Lower leg skin (tissue), 4 donors: ENCODE measurements at regions not wholly inside any gene's neighbourhood (a gene's known extent, or its start where the extent isn't known, plus 50 kb on each side); places are given as distances from the start of the nearest gene placed in this dataset.

Experiments
- DNase-seq, 2 donors: peaks; one replicate each; pipeline ENCODE4 v3.0.0-alpha.2; 2019; ENCODE audit warnings: low spot score in 2 of 2
- H3K4me3 ChIP-seq: fragments of 200-600 bp; sonication (generic); 2 replicates; pipeline ENCODE4 v1.5.1; 2017; ENCODE audit warnings: mild to moderate bottlenecking, low read depth; ENCODE audit not compliant: poor library complexity, severe bottlenecking
- POLR2A ChIP-seq, 2 donors: fragments of 450-650 bp; IDR thresholded peaks; one replicate each; pipeline ENCODE4 v1.6.1; 2016 to 2017; ENCODE audit warnings: antibody characterized with exemption in 2 of 2, mild to moderate bottlenecking in 1 of 2, moderate library complexity in 1 of 2
- WGBS, 2 donors: methylation state at CpG; one replicate each; pipeline ENCODE4 v1.1.5; 2018; 5-methylcytosine and 5-hydroxymethylcytosine counted together
- intact Hi-C: fragments of 100-400 bp; cut with DNase I; formaldehyde crosslinking; loops from one replicate; pipeline ENCODE4 v1.15.0; 2023; ENCODE audit warnings: low total_unique reads
- TF ChIP-seq, protein P1 (sequence below), 3 donors: fragments of 450-650 bp; IDR thresholded peaks; one replicate each; pipeline ENCODE4 v1.5.1; 2016; ENCODE audit warnings: antibody characterized with exemption in 3 of 3, mild to moderate bottlenecking in 3 of 3, moderate library complexity in 2 of 3

DNA sequence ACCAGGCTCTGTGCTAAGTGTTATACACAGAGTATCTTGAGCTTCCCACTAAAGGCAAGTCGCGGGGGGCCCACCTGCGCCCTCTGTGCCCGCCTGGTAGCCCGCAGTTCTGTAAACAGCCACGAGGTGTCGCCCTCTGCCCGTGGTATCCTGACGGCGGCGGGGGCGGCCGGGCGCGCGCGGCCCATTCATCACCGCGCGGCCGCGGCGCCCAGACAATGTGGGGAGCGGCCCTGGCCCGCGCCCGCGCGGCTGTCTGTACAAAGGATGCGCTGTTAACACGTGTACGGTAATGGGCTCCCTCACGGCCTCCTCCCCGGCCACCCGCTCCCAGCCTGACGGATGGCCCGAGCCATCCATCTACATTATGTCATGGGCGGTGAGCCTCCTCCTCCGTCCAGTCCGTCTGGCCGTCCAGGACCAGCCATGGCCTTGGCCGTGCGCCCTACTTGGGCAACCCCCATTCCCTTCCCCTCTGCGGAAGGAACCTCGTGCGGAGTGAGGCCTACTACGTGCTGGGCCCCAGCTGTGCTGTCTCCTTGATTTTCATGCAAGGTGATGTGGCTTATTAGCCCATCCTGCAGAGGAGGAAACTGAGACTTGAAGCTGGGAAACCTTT is 99.4 kb downstream of the MIAT start:
- no peak for DNase-seq
- TF ChIP-seq, protein P1, sequence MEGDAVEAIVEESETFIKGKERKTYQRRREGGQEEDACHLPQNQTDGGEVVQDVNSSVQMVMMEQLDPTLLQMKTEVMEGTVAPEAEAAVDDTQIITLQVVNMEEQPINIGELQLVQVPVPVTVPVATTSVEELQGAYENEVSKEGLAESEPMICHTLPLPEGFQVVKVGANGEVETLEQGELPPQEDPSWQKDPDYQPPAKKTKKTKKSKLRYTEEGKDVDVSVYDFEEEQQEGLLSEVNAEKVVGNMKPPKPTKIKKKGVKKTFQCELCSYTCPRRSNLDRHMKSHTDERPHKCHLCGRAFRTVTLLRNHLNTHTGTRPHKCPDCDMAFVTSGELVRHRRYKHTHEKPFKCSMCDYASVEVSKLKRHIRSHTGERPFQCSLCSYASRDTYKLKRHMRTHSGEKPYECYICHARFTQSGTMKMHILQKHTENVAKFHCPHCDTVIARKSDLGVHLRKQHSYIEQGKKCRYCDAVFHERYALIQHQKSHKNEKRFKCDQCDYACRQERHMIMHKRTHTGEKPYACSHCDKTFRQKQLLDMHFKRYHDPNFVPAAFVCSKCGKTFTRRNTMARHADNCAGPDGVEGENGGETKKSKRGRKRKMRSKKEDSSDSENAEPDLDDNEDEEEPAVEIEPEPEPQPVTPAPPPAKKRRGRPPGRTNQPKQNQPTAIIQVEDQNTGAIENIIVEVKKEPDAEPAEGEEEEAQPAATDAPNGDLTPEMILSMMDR (IDR thresholded peaks at IDR 0.05) = no peak
- TF ChIP-seq POLR2A (IDR thresholded peaks at IDR 0.05) = no peak
- H3K4me3 ChIP-seq = no peak overlapping the region
- WGBS, 2 donors = 26 to 30% methylated on average over 27 to 47 of the region's 47 CpGs
- intact Hi-C loops = no loop called here

DNA sequence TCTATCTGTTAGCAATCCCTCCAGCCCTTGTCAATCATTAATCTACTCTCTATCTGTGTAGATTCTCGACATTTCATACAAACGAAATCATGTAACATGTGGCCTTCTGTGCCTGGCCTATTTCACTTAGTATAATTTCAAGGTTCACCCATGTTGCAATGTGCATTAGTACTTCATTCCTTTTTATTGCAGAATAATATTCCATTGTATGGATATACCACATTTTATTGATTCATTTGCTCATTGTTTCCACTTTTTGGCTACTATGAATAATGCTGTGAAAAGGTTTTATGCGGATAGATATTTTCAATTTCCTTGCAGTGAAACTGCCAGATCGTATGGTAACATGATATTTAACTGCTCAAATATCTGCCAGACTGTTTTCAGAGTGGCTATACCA is 100.1 kb downstream of the MIAT start:
- intact Hi-C loops = no loop called here
- H3K4me3 ChIP-seq = no peak overlapping the region
- TF ChIP-seq, protein P1 (IDR thresholded peaks at IDR 0.05) = no peak
- TF ChIP-seq POLR2A (IDR thresholded peaks at IDR 0.05) = no peak
- 97% methylated on average over 4 of the region's 4 CpGs for WGBS, 2 donors
- DNase-seq = no peak

DNA sequence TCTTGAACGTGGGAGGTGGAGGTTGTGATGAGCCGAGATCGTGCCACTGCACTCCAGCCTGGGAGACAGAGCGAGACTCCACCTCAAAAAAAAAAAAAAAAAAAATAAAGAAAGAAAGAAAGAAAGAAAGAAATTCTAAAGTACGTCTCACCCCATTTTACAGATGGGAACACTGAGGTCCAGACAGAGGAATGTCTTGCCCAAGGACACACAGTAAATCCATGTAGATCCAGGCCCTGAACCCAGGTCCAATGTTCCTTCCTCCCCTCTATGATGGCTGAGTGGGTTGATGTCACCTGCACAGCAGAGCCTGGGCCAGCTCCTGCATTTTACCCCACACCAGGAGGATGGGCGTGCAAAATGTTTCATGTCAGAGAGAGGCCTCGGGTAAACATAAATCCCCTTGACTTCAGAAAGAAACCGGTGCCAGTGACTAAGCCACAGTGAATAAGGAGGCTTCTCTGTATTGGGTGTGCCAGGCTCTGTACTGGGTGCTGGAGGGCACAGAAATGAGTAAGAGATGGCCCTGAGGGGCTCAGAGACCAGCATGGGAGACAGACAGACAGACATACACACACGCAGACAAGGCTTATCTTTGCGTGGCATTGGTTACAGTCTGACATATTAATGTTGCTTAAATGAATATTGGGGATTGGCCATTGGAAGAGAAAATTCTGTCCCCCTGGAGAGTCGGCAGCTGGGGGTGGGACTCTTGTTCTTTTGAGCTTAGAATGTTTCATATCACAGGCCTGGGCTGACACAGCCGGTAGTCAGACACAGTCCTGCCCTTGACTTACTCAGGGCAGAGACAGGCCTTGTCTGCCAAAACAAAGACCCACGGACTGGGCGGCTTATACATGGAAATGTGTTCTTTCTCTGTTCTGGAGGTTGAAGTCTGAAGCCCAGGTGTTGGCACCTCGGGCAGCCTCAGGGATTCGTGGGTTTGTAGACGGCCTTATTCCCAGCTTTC is 105.4 kb downstream of the MIAT start:
- no peak for DNase-seq
- intact Hi-C loops = loop anchor here (5.0 kb wide), 1 partner anchor 480 kb away; no protein-coding TSS in a partner anchor
- no peak overlapping the region for H3K4me3 ChIP-seq
- WGBS, 2 donors = 90 to 92% methylated on average over 15 to 17 of the region's 17 CpGs
- TF ChIP-seq POLR2A (IDR thresholded peaks at IDR 0.05) = no peak
- TF ChIP-seq, protein P1 (IDR thresholded peaks at IDR 0.05) = no peak

DNA sequence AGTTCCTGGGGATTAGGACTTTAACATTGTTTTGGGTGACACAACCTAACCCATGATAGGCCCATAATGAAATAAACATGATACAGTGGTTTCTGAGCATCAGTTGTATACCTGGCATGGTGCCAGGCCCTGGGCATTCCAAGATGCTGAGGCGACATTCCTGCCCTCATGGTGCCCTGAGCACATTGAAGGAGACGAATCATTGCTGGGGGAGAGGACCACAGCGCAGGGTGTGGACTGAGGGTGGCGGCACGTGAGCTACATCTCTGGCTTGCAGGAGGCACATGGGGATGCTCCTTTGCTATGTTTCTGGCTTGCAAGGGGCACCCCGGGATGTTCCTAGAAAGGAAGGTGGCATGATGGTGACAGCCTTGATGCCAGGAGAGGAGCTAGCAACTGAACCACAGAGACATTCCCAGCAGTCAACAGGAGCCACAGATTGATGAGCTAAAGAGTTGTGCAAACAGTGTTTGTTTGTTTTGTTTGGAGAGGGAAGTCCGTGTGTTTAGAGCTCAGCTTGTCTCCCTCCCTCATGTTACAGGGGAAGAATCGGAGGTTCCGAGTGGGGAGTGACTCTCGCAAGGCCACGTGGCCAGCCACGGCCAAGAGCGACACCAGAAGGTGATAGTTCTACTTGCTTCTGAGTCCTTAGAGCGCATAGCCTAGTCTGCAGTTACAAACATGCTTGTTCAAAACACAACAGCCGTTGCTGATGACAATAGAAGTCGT is 106.4 kb downstream of the MIAT start:
- DNase-seq = no peak
- no peak overlapping the region for H3K4me3 ChIP-seq
- 72 to 82% methylated on average over 16 of the region's 16 CpGs for WGBS, 2 donors
- intact Hi-C loops = loop anchor here (5.0 kb wide), 1 partner anchor 481 kb away; no protein-coding TSS in a partner anchor
- TF ChIP-seq, protein P1 (IDR thresholded peaks at IDR 0.05) = no peak
- no peak for TF ChIP-seq POLR2A (IDR thresholded peaks at IDR 0.05)

DNA sequence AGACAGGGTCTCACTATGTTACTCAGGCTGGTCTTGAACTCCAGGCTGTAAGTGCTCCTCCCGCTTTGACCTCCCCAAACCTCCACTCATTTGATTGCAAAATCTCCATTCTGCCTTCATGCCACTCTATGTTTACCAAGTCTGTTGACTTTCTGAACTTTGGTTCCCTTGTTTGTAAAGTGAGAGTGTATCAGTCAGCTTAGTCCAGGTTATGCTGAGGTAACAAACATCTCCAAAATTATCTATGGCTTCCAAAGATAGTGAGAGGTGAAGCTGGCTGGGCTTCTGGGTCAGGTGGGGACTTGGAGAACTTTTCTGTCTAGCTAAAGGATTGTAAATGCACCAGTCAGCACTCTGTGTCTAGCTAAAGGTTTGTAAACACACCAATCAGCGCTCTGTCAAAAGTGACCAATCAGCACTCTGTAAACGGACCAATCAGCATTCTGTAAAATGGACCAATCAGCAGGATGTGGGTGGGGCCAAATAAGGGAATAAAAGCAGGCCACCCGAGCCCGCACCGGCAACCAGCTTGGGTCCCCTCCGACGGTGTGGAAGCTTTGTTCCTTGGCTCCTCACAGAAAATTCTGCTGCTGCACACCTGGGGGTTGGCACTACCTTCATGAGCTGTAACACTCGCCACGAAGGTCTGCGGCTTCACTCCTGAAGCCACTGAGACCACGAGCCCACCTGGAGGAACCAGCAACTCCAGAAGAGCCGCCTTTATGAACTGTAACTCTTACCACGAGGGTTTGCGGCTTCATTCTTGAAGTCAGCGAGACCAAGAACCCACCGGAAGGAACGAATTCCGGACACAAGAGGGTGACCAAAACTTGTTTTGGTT is 109.3 kb downstream of the MIAT start:
- no peak for TF ChIP-seq POLR2A (IDR thresholded peaks at IDR 0.05)
- TF ChIP-seq, protein P1 (IDR thresholded peaks at IDR 0.05) = no peak
- H3K4me3 ChIP-seq = no peak overlapping the region
- WGBS, 2 donors = 94 to 95% methylated on average over 19 of the region's 19 CpGs
- intact Hi-C loops = no loop called here
- DNase-seq = no peak
